PFSK-1 (cell line): ENCODE measurements at regions not wholly inside any gene's neighbourhood (a gene's known extent, or its start where the extent isn't known, plus 50 kb on each side); places are given as distances from the start of the nearest gene placed in this dataset.
A peak's percentile ranks its signal among the peaks of the same experiment; 100 is the strongest.

Experiments used
- FOXP2 ChIP-seq: optimal IDR thresholded peaks from 2 replicates; pipeline ENCODE3; 2011; ENCODE audit warnings: borderline replicate concordance, control low read depth, inconsistent platforms; ENCODE audit not compliant: insufficient read depth; ENCODE audit errors: extremely low read length, extremely low read depth
- POLR2AphosphoS5 ChIP-seq: IDR thresholded peaks from 2 replicates; pipeline ENCODE4 v1.6.1; 2012; ENCODE audit warnings: low read depth, mild to moderate bottlenecking, control low read depth, low read length, moderate library complexity
- SIN3A ChIP-seq: IDR thresholded peaks from 2 replicates; pipeline ENCODE4 v1.6.1; 2012; ENCODE audit warnings: mild to moderate bottlenecking, low read length, moderate library complexity, borderline replicate concordance; ENCODE audit not compliant: insufficient read depth
- TAF1 ChIP-seq: IDR thresholded peaks from 2 replicates; pipeline ENCODE4 v1.6.1; 2012; ENCODE audit warnings: low read length, control low read depth, borderline replicate concordance; ENCODE audit not compliant: insufficient read depth
- TF ChIP-seq, protein P1 (sequence below), 2 experiments: IDR thresholded peaks; 2 replicates each; pipeline versions ENCODE4 v1.6.1 to v1.8.0; 2011 to 2012; ENCODE audit warnings: low read depth in 2 of 2, low read length in 2 of 2, control low read depth in 1 of 2, inconsistent platforms in 1 of 2, mild to moderate bottlenecking in 1 of 2, moderate library complexity in 1 of 2; ENCODE audit not compliant: insufficient read depth in 1 of 2

DNA sequence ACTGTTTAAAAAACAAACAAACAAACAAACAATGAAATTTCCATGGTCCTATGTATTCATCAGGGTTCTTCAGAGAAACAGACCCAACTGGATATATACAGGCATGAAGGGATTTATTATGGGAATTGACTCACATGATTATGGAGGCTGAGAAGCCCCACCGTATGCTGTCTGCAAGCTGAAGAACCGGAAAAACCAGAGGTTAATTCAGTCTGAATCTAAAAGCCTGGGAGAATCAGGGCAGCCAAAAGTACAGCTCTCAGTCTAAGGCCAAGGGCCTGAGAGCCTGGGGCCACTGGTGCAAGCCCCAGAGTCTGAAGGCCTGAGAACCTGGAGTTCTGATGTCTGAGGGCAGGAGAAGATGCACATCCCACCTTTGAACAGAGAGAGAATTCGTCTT, 163.5 kb downstream of the MDFIC start:
- TF ChIP-seq POLR2AphosphoS5 (0 out of 2 replicates have a peak, but pooled peaks have one; percentile 18), TAF1 (no peak), SIN3A (no peak), FOXP2 (no peak)
- TF ChIP-seq, protein P1, sequence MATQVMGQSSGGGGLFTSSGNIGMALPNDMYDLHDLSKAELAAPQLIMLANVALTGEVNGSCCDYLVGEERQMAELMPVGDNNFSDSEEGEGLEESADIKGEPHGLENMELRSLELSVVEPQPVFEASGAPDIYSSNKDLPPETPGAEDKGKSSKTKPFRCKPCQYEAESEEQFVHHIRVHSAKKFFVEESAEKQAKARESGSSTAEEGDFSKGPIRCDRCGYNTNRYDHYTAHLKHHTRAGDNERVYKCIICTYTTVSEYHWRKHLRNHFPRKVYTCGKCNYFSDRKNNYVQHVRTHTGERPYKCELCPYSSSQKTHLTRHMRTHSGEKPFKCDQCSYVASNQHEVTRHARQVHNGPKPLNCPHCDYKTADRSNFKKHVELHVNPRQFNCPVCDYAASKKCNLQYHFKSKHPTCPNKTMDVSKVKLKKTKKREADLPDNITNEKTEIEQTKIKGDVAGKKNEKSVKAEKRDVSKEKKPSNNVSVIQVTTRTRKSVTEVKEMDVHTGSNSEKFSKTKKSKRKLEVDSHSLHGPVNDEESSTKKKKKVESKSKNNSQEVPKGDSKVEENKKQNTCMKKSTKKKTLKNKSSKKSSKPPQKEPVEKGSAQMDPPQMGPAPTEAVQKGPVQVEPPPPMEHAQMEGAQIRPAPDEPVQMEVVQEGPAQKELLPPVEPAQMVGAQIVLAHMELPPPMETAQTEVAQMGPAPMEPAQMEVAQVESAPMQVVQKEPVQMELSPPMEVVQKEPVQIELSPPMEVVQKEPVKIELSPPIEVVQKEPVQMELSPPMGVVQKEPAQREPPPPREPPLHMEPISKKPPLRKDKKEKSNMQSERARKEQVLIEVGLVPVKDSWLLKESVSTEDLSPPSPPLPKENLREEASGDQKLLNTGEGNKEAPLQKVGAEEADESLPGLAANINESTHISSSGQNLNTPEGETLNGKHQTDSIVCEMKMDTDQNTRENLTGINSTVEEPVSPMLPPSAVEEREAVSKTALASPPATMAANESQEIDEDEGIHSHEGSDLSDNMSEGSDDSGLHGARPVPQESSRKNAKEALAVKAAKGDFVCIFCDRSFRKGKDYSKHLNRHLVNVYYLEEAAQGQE (IDR thresholded peaks at IDR 0.05; ENCODE audit: insufficient read depth in 1 of 2, low read depth in 2 of 2, low read length in 2 of 2), result no peak
